Breast epithelium (tissue), 3 donors: ENCODE measurements at regions not wholly inside any gene's neighbourhood (a gene's known extent, or its start where the extent isn't known, plus 50 kb on each side); places are given as distances from the start of the nearest gene placed in this dataset.

ENCODE experiments used
- POLR2AphosphoS5 ChIP-seq, 3 donors: sonication (generic); formaldehyde crosslinking; IDR thresholded peaks; one replicate each; pipeline ENCODE4 v1.6.1; 2017; ENCODE audit warnings: antibody characterized with exemption in 3 of 3
- TF ChIP-seq, protein P1 (sequence below), 3 donors: fragments of 450-650 bp; IDR thresholded peaks; one replicate each; pipeline ENCODE4 v1.5.1; 2016 to 2017; ENCODE audit warnings: antibody characterized with exemption in 3 of 3, mild to moderate bottlenecking in 3 of 3, moderate library complexity in 3 of 3

DNA sequence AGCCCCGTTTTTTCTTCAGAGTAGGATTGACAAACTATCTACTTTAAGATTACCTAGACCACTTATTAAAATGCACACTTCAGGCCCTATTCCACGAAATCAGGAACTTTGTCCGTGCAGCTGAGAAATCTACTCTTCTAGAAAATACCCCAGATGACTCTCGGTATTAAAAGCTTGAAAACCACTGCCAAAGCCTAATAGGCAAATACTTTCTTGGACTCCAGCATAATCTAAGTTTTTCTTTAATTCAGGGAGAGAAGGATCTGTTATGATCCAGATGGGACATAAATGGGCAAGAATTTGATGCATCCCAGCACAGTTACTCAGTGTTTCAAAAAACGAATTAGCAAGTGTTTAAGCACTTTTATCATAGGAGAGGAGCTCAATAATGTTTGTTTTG, 94.5 kb downstream of the TMX1 start:
- TF ChIP-seq, protein P1, sequence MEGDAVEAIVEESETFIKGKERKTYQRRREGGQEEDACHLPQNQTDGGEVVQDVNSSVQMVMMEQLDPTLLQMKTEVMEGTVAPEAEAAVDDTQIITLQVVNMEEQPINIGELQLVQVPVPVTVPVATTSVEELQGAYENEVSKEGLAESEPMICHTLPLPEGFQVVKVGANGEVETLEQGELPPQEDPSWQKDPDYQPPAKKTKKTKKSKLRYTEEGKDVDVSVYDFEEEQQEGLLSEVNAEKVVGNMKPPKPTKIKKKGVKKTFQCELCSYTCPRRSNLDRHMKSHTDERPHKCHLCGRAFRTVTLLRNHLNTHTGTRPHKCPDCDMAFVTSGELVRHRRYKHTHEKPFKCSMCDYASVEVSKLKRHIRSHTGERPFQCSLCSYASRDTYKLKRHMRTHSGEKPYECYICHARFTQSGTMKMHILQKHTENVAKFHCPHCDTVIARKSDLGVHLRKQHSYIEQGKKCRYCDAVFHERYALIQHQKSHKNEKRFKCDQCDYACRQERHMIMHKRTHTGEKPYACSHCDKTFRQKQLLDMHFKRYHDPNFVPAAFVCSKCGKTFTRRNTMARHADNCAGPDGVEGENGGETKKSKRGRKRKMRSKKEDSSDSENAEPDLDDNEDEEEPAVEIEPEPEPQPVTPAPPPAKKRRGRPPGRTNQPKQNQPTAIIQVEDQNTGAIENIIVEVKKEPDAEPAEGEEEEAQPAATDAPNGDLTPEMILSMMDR (IDR thresholded peaks at IDR 0.05), result no peak
- TF ChIP-seq POLR2AphosphoS5 (IDR thresholded peaks at IDR 0.05), result no peak
